GM13977 (cell line): ENCODE measurements at regions not wholly inside any gene's neighbourhood (a gene's known extent, or its start where the extent isn't known, plus 50 kb on each side); places are given as distances from the start of the nearest gene placed in this dataset.

Source experiments
- DNase-seq: peaks from one replicate; pipeline ENCODE4 v3.0.0; 2012; ENCODE audit warnings: low spot score
- CTCF ChIP-seq: IDR thresholded peaks from 2 replicates; pipeline ENCODE4 v1.5.1; 2012; ENCODE audit warnings: mild to moderate bottlenecking, control low read depth; ENCODE audit not compliant: insufficient read depth; ENCODE audit errors: extremely low read depth, missing control alignments
- in situ Hi-C: fragments of 300-500 bp; cut with MboI; formaldehyde crosslinking; loops from one replicate; pipeline ENCODE4 v1.12.0; 2022; ENCODE audit warnings: low sequenced_read_pairs, low pct_unique_long_range_greater_than_20kb, mixed read lengths, inconsistent platforms; ENCODE audit not compliant: unreplicated experiment

- no peak for DNase-seq
- TF ChIP-seq CTCF, result no peak
- in situ Hi-C loops, result no loop called here
These were observed 1263.5 kb upstream of the AUTS2 start for GRCh38 chr7:68334636-68335272.

DNA sequence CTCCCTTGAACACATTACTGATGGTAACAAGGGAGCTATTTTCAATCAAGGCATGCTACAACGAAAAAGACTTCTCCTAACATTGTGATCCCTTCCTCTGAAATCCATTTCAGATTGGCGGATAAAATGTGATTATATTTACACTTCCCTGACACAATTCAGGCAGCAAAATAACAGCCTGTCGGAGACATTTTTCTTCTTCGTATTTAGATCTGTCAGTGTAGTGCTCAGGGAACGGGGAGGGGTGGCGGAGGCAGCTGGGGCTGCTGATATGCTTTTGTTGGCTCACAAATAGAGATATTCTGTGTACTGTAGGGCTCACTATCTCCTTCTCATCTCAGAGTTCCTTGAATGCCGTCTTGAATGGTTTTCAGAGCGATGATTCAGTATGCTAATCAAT is 1261.7 kb upstream of the AUTS2 start:
- in situ Hi-C loops, result no loop called here
- DNase-seq, result no peak
- TF ChIP-seq CTCF, result no peak

- in situ Hi-C loops, result no loop called here
- DNase-seq, result no peak
- TF ChIP-seq CTCF, result no peak
These were observed 1249.9 kb upstream of the AUTS2 start for GRCh38 chr7:68348401-68348800.

GRCh38 chr7:68362745-68363518 is 1235.3 kb upstream of the AUTS2 start:
- no peak for DNase-seq
- no peak for TF ChIP-seq CTCF
- in situ Hi-C loops, result no loop called here

DNA sequence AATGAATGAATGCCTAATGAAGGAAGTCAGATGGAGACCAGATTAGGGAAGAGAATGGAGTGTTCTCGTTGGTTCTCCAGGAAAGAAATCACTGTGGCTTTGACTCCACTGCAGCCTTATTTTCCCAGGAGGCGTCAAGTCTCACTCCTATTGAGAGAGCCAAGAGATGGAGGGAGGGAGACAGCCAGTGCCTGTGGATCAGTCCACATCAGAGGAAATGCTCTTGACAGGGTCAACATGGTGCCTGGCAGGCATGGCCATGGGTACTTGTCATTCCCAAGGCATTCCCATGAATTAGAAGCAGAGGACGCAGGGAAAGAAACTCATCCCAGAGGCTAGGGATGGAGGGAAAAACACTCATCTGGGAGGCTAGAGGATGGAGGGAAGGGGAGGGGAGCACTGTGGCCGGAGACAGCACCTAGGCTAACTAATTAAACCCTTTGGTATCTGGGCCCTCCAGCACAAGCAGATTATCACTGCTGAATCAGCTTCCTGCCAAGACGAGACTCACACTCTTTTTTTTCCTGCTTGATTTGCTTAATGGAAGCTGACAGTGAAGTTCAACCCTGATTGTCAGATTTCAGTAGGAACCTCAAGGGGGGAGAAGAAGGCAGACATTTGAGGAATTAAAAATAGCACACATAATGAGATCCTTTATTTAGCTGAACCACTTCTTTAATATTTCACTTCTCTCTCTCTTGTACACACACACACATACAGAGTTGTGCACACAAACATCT is 1233.2 kb upstream of the AUTS2 start:
- in situ Hi-C loops, result no loop called here
- no peak for TF ChIP-seq CTCF
- DNase-seq, result no peak

- in situ Hi-C loops, result no loop called here
- DNase-seq, result no peak
- no peak for TF ChIP-seq CTCF
These were observed 1226.3 kb upstream of the AUTS2 start for GRCh38 chr7:68371985-68372384.
